D721Med (cell line): ENCODE measurements at regions not wholly inside any gene's neighbourhood (a gene's known extent, or its start where the extent isn't known, plus 50 kb on each side); places are given as distances from the start of the nearest gene placed in this dataset.

Experiments
- DNase-seq: peaks from one replicate; pipeline ENCODE4 v3.0.0; 2011; ENCODE audit warnings: low spot score; ENCODE audit not compliant: insufficient read length
- FAIRE-seq: peaks from 2 replicates; lab custom pipeline; 2011; peaks lifted over from hg19 to GRCh38; lab: Jason Lieb, UNC
- TF ChIP-seq, protein P1 (sequence below): IDR thresholded peaks from 2 replicates; pipeline ENCODE4 v1.5.1; 2012; ENCODE audit warnings: mild to moderate bottlenecking, control low read depth; ENCODE audit not compliant: insufficient read depth; ENCODE audit errors: missing control alignments

DNA sequence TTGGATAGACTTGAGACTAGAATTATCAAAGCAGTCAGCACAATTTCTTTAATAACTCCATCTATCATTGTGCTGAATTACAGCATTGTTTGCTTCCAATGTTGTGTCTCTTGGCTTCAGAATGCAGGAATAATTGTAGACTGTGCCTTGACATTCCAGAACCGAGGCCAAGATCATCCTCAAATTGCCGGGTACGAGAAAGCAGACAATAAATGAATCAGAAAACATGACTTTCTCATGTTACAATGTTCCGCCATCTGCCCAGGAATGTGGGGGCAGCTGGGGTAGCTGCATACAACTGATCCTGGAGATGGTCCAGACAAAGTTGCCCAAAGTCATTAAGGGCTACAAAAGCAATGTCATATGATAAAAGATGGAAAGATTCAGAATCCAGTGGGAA, 206.2 kb upstream of the SGCD start:
- TF ChIP-seq, protein P1, sequence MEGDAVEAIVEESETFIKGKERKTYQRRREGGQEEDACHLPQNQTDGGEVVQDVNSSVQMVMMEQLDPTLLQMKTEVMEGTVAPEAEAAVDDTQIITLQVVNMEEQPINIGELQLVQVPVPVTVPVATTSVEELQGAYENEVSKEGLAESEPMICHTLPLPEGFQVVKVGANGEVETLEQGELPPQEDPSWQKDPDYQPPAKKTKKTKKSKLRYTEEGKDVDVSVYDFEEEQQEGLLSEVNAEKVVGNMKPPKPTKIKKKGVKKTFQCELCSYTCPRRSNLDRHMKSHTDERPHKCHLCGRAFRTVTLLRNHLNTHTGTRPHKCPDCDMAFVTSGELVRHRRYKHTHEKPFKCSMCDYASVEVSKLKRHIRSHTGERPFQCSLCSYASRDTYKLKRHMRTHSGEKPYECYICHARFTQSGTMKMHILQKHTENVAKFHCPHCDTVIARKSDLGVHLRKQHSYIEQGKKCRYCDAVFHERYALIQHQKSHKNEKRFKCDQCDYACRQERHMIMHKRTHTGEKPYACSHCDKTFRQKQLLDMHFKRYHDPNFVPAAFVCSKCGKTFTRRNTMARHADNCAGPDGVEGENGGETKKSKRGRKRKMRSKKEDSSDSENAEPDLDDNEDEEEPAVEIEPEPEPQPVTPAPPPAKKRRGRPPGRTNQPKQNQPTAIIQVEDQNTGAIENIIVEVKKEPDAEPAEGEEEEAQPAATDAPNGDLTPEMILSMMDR = no peak
- no peak for FAIRE-seq
- no peak for DNase-seq

DNA sequence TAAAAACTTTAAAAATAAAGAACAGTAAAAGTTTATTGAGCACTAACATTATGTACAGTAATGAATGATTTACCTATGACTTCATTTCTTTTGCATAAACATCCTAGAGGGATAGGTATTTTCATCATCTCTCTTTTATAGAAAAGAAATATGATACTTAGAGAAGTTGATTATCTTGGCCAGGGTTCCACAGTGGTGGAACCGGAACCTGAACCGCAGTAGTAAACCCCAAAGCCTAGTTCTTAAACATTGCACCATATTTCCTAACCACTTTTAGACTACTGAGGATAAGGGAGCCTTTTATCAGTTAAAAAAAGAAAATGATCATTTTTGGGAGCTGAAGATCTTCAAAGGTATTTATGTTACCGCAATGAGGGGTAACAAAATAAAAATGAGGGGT, 205.7 kb upstream of the SGCD start:
- DNase-seq (no peak), FAIRE-seq (no peak)
- TF ChIP-seq, protein P1 = no peak

DNA sequence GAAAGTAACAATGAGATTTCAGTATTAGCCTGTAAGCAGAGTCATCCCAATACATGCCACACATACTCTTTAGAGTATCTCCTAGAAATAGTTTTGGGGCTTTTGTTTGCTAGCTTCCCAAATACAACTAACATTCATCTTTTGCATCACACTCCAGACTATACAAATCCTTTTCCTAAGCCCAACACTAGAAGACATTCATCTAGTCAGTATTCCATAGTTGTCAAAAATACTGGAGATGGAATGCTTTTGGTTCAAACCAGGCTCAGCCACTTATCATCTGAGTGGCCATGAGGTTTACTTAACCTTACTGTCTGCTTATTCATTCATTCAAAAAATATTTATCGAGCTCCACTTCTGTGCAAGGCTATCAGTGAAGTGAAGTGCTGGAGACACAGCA, 205.1 kb upstream of the SGCD start:
- TF ChIP-seq, protein P1 = no peak
- FAIRE-seq (no peak), DNase-seq (no peak)

DNA sequence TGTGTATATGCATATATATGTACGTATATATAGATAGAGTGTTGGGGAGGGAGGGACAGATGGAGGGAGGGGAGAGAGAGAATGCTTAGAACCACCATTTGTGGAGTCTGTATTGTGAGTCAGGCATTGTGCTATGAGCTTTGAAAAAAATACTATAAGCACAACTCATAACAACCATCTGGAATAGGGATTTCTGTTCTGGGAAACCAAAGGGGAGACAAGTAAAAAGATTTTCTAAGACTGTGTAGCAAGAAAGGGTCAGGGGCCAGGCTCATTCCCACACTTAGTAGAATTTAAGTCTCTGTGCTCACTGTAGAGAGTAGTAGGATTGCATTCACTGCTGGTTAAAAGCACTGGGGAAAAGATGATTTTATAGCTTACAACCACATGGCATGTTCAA, 202.3 kb upstream of the SGCD start:
- no peak for FAIRE-seq
- no peak for DNase-seq
- TF ChIP-seq, protein P1 = no peak

DNA sequence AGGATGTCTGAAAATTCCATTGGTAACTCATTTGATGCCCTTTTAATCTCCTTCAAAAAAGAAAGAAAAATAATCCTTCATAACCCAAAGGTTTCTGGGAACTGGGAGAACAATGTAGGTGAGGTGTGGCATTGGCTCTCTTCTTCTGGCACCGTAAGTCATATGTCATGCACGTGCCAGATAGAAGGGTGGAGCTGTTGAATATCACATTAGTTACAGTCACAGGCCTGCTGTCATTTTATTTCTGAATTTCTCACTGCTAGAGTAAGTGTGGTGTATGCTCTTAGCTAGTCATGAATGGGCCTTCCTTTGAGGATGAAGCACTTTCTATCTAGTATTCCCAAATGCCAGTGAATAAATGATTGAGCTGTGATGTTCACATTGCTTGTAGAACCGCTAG, 201.8 kb upstream of the SGCD start:
- no peak for FAIRE-seq
- no peak for DNase-seq
- TF ChIP-seq, protein P1 = no peak

DNA sequence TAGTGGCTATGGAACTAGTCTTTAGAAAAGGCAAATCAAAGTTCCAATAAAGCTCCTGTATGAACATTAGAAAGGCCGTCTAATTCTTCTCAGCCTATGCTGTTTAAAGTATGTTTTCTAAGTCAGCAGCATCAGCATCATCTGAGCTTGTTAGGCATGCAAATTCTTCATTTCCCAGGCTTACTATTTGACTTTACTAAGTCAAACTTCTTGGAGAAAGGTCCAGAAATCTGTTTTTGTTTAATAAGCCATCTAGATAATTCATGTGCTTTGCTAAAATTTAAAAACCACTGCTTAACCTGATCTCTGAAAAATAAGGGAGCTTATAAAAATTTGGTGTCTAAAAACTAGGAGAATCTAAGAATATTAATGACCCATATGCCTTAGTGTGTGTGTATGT, 200.2 kb upstream of the SGCD start:
- FAIRE-seq (no peak), DNase-seq (no peak)
- TF ChIP-seq, protein P1 = no peak

DNA sequence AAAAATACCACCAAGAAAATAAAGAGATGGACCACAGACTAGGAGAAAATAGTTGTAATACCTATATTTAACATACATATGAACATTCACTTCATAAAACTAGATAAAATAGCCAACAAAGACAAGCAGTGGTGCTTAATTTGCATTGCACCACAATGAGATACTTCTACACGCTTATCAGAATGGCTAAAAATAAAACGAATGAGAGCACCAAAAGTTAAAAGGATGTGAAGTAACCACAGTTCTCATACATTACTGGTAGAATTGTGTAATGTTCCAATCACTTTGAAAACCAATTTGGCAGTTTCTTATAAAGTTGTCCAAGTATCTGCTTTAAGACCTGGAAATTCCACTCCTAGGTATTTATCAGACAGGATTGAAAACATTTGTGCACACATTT, 198.9 kb upstream of the SGCD start:
- TF ChIP-seq, protein P1 = no peak
- FAIRE-seq = no peak
- no peak for DNase-seq
